A673 (cell line): ENCODE measurements at regions not wholly inside any gene's neighbourhood (a gene's known extent, or its start where the extent isn't known, plus 50 kb on each side); places are given as distances from the start of the nearest gene placed in this dataset.

ENCODE experiments used
- EZH2 ChIP-seq: fragments of 200-600 bp; sonication (generic); IDR thresholded peaks from 2 replicates; pipeline ENCODE4 v1.6.1; 2017; ENCODE audit warnings: borderline replicate concordance, low read depth, mild to moderate bottlenecking, mixed read lengths, antibody characterized with exemption, low read length; ENCODE audit not compliant: poor library complexity, severe bottlenecking
- TF ChIP-seq, protein P1 (sequence below): fragments of 300-800, 200-600 bp; sonication (generic); conservative IDR thresholded peaks from 2 replicates; pipeline ENCODE4 v1.5.1; 2017; ENCODE audit warnings: low read depth, mild to moderate bottlenecking, antibody characterized with exemption, low read length, moderate library complexity, mixed read lengths

DNA sequence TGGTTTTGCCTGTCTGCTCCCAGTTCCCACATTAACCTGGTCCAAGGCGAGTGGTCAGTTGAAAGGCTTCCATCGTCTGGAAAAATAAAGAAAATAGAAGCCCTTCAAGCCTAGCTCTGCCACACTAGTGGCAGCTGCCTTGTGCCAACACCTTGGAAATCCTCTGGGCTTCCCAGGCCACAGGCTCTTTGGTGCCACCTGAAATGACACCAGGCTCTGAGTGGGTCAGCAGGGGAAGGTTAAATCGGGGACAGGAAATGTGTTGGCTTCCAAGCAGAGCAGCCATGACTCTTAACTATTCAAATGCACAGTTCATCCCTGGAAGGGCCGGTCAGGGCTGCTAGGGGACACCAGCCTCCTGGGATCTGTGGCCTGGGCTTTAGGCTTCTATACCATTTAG, 558.7 kb downstream of the MATN1 start:
- TF ChIP-seq EZH2, result no peak
- TF ChIP-seq, protein P1, sequence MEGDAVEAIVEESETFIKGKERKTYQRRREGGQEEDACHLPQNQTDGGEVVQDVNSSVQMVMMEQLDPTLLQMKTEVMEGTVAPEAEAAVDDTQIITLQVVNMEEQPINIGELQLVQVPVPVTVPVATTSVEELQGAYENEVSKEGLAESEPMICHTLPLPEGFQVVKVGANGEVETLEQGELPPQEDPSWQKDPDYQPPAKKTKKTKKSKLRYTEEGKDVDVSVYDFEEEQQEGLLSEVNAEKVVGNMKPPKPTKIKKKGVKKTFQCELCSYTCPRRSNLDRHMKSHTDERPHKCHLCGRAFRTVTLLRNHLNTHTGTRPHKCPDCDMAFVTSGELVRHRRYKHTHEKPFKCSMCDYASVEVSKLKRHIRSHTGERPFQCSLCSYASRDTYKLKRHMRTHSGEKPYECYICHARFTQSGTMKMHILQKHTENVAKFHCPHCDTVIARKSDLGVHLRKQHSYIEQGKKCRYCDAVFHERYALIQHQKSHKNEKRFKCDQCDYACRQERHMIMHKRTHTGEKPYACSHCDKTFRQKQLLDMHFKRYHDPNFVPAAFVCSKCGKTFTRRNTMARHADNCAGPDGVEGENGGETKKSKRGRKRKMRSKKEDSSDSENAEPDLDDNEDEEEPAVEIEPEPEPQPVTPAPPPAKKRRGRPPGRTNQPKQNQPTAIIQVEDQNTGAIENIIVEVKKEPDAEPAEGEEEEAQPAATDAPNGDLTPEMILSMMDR, result no peak
